Uterus (tissue), 3 donors: ENCODE measurements at regions not wholly inside any gene's neighbourhood (a gene's known extent, or its start where the extent isn't known, plus 50 kb on each side); places are given as distances from the start of the nearest gene placed in this dataset.

Experiments
- DNase-seq, 2 donors: peaks; one replicate each; pipeline ENCODE4 v3.0.0-alpha.2; 2019 to 2020
- H3K27ac ChIP-seq, 2 donors: fragments of 200-600 bp; sonication (generic); 1 replicate in 1 of 2; 2 replicates in 1 of 2; pipeline ENCODE4 v1.5.1; 2016 to 2018
- H3K27me3 ChIP-seq, 2 donors: fragments of 200-600 bp; sonication (generic); one replicate each; pipeline ENCODE4 v1.5.1; 2018 to 2019; ENCODE audit warnings: control low read depth in 1 of 2
- H3K36me3 ChIP-seq, 2 donors: fragments of 200-600 bp; sonication (generic); one replicate each; pipeline ENCODE4 v1.5.1; 2019; ENCODE audit warnings: control low read depth in 1 of 2
- H3K4me1 ChIP-seq, 2 donors: fragments of 200-600 bp; sonication (generic); one replicate each; pipeline ENCODE4 v1.5.1; 2018 to 2019; ENCODE audit warnings: control low read depth in 1 of 2
- H3K4me3 ChIP-seq, 2 donors: fragments of 200-600 bp; sonication (generic); 1 replicate in 1 of 2; 2 replicates in 1 of 2; pipeline ENCODE4 v1.5.1; 2018 to 2019; ENCODE audit warnings: mild to moderate bottlenecking in 1 of 2
- H3K9me3 ChIP-seq, 2 donors: fragments of 200-600 bp; sonication (generic); one replicate each; pipeline ENCODE4 v1.5.1; 2019; ENCODE audit warnings: control low read depth in 1 of 2
- POLR2A ChIP-seq, 2 donors: fragments of 450-650 bp; IDR thresholded peaks; one replicate each; pipeline ENCODE4 v1.6.1; 2016; ENCODE audit warnings: antibody characterized with exemption in 2 of 2, mild to moderate bottlenecking in 1 of 2, moderate library complexity in 1 of 2
- intact Hi-C: fragments of 100-400 bp; cut with DNase I; formaldehyde crosslinking; loops from one replicate; pipeline ENCODE4 v1.15.1; 2023; ENCODE audit warnings: low total_unique reads
- TF ChIP-seq, protein P1 (sequence below), 4 experiments: fragments of 200-600 bp in 2 of 4; fragments of 450-650 bp in 2 of 4; sonication (generic) in 2 of 4; IDR thresholded peaks; one replicate each; pipeline ENCODE4 v1.5.1; 2016 to 2019; ENCODE audit warnings: antibody characterized with exemption in 4 of 4, mild to moderate bottlenecking in 2 of 4, moderate library complexity in 1 of 4
- donor health status: DM: yes; HTN: yes; CAD: no.

DNA sequence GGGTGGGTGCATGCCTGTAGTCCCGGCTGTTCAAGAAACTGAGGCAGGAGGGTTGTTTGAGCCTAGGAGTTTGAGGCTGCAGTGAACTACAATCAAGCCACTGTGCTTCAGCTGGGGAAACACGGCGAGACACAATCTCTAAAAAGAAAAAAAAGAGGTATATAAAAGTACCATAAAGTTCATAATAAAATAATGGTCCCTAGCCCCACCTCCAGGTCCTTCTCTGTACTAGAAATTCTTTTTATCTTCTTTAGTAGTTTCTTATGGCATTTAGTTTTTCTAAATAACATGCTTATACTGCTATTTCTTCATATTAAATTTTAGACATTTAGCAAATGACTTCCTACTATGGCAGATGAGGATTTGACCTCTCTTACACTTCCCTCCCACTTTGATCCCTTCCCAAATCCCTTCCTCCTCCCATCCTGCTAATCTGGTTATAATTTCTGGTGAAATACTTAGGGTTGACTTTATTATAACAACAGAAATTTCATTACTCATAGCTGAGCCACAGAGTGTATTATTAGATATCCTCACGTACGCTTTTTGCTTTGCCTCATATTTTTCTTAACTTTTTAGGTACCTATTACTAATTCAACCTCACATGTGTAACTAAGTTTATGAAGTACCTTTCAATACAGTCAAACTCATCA lies 94.7 kb downstream of the SLC41A2 start:
- H3K9me3 ChIP-seq = no peaks in the 10 kb centered on the region
- no peak for DNase-seq
- H3K4me3 ChIP-seq = no peak overlapping the region
- intact Hi-C loops = no loop called here
- no peak overlapping the region for H3K27ac ChIP-seq
- H3K27me3 ChIP-seq = no peaks in the 10 kb centered on the region
- H3K4me1 ChIP-seq = no peaks in the 10 kb centered on the region
- no peaks in the 10 kb centered on the region for H3K36me3 ChIP-seq
- TF ChIP-seq, protein P1, sequence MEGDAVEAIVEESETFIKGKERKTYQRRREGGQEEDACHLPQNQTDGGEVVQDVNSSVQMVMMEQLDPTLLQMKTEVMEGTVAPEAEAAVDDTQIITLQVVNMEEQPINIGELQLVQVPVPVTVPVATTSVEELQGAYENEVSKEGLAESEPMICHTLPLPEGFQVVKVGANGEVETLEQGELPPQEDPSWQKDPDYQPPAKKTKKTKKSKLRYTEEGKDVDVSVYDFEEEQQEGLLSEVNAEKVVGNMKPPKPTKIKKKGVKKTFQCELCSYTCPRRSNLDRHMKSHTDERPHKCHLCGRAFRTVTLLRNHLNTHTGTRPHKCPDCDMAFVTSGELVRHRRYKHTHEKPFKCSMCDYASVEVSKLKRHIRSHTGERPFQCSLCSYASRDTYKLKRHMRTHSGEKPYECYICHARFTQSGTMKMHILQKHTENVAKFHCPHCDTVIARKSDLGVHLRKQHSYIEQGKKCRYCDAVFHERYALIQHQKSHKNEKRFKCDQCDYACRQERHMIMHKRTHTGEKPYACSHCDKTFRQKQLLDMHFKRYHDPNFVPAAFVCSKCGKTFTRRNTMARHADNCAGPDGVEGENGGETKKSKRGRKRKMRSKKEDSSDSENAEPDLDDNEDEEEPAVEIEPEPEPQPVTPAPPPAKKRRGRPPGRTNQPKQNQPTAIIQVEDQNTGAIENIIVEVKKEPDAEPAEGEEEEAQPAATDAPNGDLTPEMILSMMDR (IDR thresholded peaks at IDR 0.05) = peak in 1 of 4 experiments; percentile 7
- TF ChIP-seq POLR2A (IDR thresholded peaks at IDR 0.05) = no peak

DNA sequence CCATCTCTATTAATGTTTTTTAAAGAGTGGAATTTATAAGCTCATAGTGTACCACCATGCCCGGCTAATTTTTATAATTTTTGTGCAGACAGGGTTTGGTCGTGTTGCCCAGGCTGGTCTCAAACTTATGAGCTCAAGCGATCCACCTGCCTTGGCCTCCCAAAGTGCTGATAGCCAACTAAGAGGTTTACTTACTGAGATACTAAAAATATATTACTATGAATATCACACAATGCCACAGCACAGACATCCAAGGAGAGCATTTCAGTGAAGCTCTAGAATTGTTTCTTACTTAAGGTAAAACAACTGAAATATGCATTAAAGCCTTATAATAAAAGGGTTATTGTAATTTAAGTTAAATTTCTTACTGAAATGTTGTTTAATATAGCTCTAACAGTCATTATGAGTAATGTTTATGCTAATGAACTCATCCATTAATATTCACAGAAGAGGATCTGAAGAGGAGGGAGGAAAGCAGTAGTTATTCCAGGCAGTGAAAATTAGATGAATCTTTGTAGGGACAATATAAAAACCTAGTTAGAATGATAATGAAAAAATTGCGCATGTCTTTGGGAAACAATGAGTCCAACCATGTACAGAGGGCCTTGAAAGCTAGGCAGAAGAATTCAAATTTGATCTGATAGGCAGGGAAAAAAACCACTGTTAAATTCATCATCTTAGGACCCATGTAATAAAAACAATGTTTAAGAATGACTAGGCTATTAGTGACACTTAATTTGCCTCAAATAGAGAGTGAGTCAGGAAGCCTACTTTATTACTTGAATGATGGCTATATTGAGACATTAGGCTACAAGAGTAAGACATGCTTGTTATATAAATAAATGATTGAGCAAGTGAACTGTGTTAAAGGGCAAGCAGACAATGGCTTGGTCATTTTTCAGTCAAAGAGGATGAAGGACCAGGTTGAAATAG lies 99.2 kb downstream of the SLC41A2 start:
- TF ChIP-seq, protein P1 (IDR thresholded peaks at IDR 0.05) = no peak
- no peak for TF ChIP-seq POLR2A (IDR thresholded peaks at IDR 0.05)
- H3K4me1 ChIP-seq = no peaks in the 10 kb centered on the region
- H3K27ac ChIP-seq = no peak overlapping the region
- intact Hi-C loops = no loop called here
- no peaks in the 10 kb centered on the region for H3K27me3 ChIP-seq
- H3K9me3 ChIP-seq = no peaks in the 10 kb centered on the region
- no peak overlapping the region for H3K4me3 ChIP-seq
- H3K36me3 ChIP-seq = no peaks in the 10 kb centered on the region
- DNase-seq = no peak

DNA sequence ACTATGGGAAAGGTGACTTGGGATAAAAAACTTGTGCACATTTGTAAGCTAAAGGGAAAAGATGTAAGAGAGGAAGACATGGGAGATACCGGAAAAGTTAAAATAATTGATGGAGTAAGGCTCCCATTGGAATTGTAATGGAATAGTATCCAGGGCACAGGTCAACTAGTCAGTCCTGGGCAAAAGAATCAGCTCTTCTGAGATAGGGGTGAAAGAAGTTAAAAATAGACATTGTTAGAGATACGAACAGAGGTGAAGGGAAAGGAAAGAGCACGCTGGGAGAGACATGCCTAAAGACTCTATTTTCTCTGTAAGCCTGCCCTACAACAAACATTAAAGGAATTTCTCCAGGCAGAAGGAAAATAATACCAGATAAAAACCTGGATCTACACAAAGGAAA lies 101.6 kb downstream of the SLC41A2 start:
- intact Hi-C loops = no loop called here
- no peak for DNase-seq
- TF ChIP-seq POLR2A (IDR thresholded peaks at IDR 0.05) = no peak
- TF ChIP-seq, protein P1 (IDR thresholded peaks at IDR 0.05) = no peak
- H3K4me1 ChIP-seq = no peaks in the 10 kb centered on the region
- H3K27me3 ChIP-seq = no peaks in the 10 kb centered on the region
- no peaks in the 10 kb centered on the region for H3K36me3 ChIP-seq
- no peak overlapping the region for H3K27ac ChIP-seq
- no peak overlapping the region for H3K4me3 ChIP-seq
- no peaks in the 10 kb centered on the region for H3K9me3 ChIP-seq

DNA sequence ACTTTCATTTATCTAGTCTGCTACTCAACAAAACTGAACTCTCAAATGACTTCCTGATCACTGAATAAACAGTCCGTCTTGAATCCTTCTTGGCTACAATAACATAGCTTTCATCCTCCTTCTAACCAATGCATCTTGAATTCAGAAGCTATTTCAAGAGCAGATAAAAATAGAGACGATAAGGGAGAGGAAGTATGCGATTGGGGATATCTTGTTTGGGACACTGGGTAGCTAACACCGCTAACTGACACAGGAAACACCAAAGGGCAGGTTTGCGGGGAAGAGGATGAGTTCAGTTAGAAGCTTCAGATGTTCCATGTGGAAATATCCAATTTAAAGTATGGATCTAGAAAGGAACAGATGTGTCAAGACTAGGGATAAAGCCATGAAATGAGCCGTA lies 102.5 kb downstream of the SLC41A2 start:
- Histone ChIP-seq H3K27ac (no peak overlapping the region), H3K9me3 (no peaks in the 10 kb centered on the region), H3K4me1 (no peaks in the 10 kb centered on the region), H3K36me3 (no peaks in the 10 kb centered on the region), H3K4me3 (no peak overlapping the region), H3K27me3 (no peaks in the 10 kb centered on the region)
- intact Hi-C loops = no loop called here
- TF ChIP-seq, protein P1 (IDR thresholded peaks at IDR 0.05) = no peak
- DNase-seq = no peak

DNA sequence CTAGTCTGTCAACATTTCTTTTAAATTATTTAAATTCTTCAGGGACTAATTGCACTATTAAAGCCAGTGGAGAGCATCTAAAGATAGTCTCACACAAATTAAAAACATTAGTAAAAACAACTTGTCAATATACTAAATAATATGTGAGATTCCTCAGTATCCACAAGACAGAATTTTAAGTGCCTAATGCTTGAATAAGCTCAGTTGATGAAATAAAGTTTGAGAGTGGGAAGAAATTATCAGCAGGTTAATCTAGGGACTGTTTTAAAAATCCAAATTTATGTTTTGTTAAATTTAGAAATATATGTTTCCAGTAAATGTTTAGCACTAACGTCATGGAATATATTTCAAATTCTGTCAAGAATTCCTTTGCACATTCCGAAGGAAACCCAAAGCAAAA lies 105.2 kb downstream of the SLC41A2 start:
- H3K27me3 ChIP-seq = no peaks in the 10 kb centered on the region
- H3K27ac ChIP-seq = no peak overlapping the region
- no peaks in the 10 kb centered on the region for H3K4me1 ChIP-seq
- no peaks in the 10 kb centered on the region for H3K36me3 ChIP-seq
- H3K4me3 ChIP-seq = no peak overlapping the region
- TF ChIP-seq, protein P1 (IDR thresholded peaks at IDR 0.05) = no peak
- TF ChIP-seq POLR2A (IDR thresholded peaks at IDR 0.05) = no peak
- no peak for DNase-seq
- intact Hi-C loops = no loop called here
- no peaks in the 10 kb centered on the region for H3K9me3 ChIP-seq
